ENCODE measurements at regions not wholly inside any gene's neighbourhood (a gene's known extent, or its start where the extent isn't known, plus 50 kb on each side); places are given as distances from the start of the nearest gene placed in this dataset.
"Not testable (repeated sequence)": the region's sequence is repeated elsewhere in the genome, so short reads cannot be mapped to it uniquely, and the experiment has no call there.

- Mint-ChIP-seq H3K4me3 (no peak overlapping the region), H3K4me1 (no peaks in the 10 kb centered on the region), H3K27ac (no peak overlapping the region), H3K9me3 (peaks cover 9% of the 10 kb centered on the region), H3K36me3 (peaks cover 6% of the 10 kb centered on the region)
- DNase-seq (ENCODE audit: low spot score in 2 of 2) (no peak), ATAC-seq (no peak)
Measured at GRCh38 chr11:121983901-121984300, 132.1 kb downstream of the BLID start.

GRCh38 chr11:121977914-121978313 lies 138.1 kb downstream of the BLID start:
- not testable (repeated sequence) for DNase-seq (ENCODE audit: low spot score in 2 of 2); ATAC-seq; H3K4me1 Mint-ChIP-seq; H3K9me3 Mint-ChIP-seq; H3K4me3 Mint-ChIP-seq; H3K36me3 Mint-ChIP-seq; H3K27ac Mint-ChIP-seq

- Mint-ChIP-seq H3K36me3 (no peaks in the 10 kb centered on the region), H3K4me3 (no peak overlapping the region), H3K4me1 (no peaks in the 10 kb centered on the region), H3K27ac (no peak overlapping the region), H3K9me3 (peaks cover 2% of the 10 kb centered on the region)
- no peak for DNase-seq (ENCODE audit: low spot score in 2 of 2)
- ATAC-seq = no peak
Measured at GRCh38 chr11:121968638-121969037, 147.4 kb downstream of the BLID start.

GRCh38 chr11:121967131-121967704 lies 148.8 kb downstream of the BLID start:
- ATAC-seq (no peak), DNase-seq (ENCODE audit: low spot score in 2 of 2) (no peak)
- Mint-ChIP-seq H3K9me3 (no peaks in the 10 kb centered on the region), H3K36me3 (no peaks in the 10 kb centered on the region), H3K4me1 (no peaks in the 10 kb centered on the region), H3K27ac (no peak overlapping the region), H3K4me3 (no peak overlapping the region)

GRCh38 chr11:121965330-121965729 lies 150.7 kb downstream of the BLID start:
- ATAC-seq (no peak), DNase-seq (ENCODE audit: low spot score in 2 of 2) (no peak)
- Mint-ChIP-seq H3K4me3 (no peak overlapping the region), H3K4me1 (no peaks in the 10 kb centered on the region), H3K9me3 (no peaks in the 10 kb centered on the region), H3K36me3 (no peaks in the 10 kb centered on the region), H3K27ac (no peak overlapping the region)

GRCh38 chr11:121964591-121964990 lies 151.4 kb downstream of the BLID start:
- Mint-ChIP-seq H3K4me1 (no peaks in the 10 kb centered on the region), H3K4me3 (no peak overlapping the region), H3K27ac (no peak overlapping the region), H3K36me3 (no peaks in the 10 kb centered on the region), H3K9me3 (no peaks in the 10 kb centered on the region)
- ATAC-seq (no peak), DNase-seq (ENCODE audit: low spot score in 2 of 2) (no peak)

GRCh38 chr11:121963846-121964245 lies 152.2 kb downstream of the BLID start:
- H3K4me1 Mint-ChIP-seq = not testable (repeated sequence)

GRCh38 chr11:121961321-121961801 lies 154.7 kb downstream of the BLID start:
- no peak overlapping the region for H3K4me3 Mint-ChIP-seq
- H3K27ac Mint-ChIP-seq = no peak overlapping the region
- H3K9me3 Mint-ChIP-seq = no peaks in the 10 kb centered on the region
- H3K36me3 Mint-ChIP-seq = no peaks in the 10 kb centered on the region
- DNase-seq (ENCODE audit: low spot score in 2 of 2) (no peak), ATAC-seq (no peak)
- H3K4me1 Mint-ChIP-seq = no peaks in the 10 kb centered on the region

More at GRCh38 chr11:121963846-121964245, 152.2 kb downstream of the BLID start:
- not testable (repeated sequence) for DNase-seq (ENCODE audit: low spot score in 2 of 2); H3K27ac Mint-ChIP-seq; ATAC-seq; H3K4me3 Mint-ChIP-seq; H3K36me3 Mint-ChIP-seq; H3K9me3 Mint-ChIP-seq

GRCh38 chr11:121958971-121959325 lies 157.1 kb downstream of the BLID start:
- no peak overlapping the region for H3K27ac Mint-ChIP-seq
- no peaks in the 10 kb centered on the region for H3K9me3 Mint-ChIP-seq
- no peak overlapping the region for H3K4me3 Mint-ChIP-seq
- ATAC-seq = no peak
- no peaks in the 10 kb centered on the region for H3K36me3 Mint-ChIP-seq
- H3K4me1 Mint-ChIP-seq = no peaks in the 10 kb centered on the region
- DNase-seq (ENCODE audit: low spot score in 2 of 2) = no peak

GRCh38 chr11:121958323-121958970 lies 157.6 kb downstream of the BLID start:
- no peaks in the 10 kb centered on the region for H3K36me3 Mint-ChIP-seq
- no peaks in the 10 kb centered on the region for H3K4me1 Mint-ChIP-seq
- no peak overlapping the region for H3K4me3 Mint-ChIP-seq
- H3K9me3 Mint-ChIP-seq = no peaks in the 10 kb centered on the region
- no peak overlapping the region for H3K27ac Mint-ChIP-seq
- DNase-seq (ENCODE audit: low spot score in 2 of 2) (no peak), ATAC-seq (no peak)

GRCh38 chr11:121953122-121953521 lies 162.9 kb downstream of the BLID start:
- ATAC-seq = no peak
- no peak overlapping the region for H3K4me3 Mint-ChIP-seq
- no peaks in the 10 kb centered on the region for H3K4me1 Mint-ChIP-seq
- H3K27ac Mint-ChIP-seq = no peak overlapping the region
- H3K9me3 Mint-ChIP-seq = peaks cover 3% of the 10 kb centered on the region
- H3K36me3 Mint-ChIP-seq = no peaks in the 10 kb centered on the region
- no peak for DNase-seq (ENCODE audit: low spot score in 2 of 2)

GRCh38 chr11:121950160-121950559 lies 165.9 kb downstream of the BLID start:
- no peak overlapping the region for H3K4me3 Mint-ChIP-seq
- H3K9me3 Mint-ChIP-seq = peaks cover 3% of the 10 kb centered on the region
- no peaks in the 10 kb centered on the region for H3K36me3 Mint-ChIP-seq
- ATAC-seq (no peak), DNase-seq (ENCODE audit: low spot score in 2 of 2) (no peak)
- no peak overlapping the region for H3K27ac Mint-ChIP-seq
- no peaks in the 10 kb centered on the region for H3K4me1 Mint-ChIP-seq

- no peaks in the 10 kb centered on the region for H3K9me3 Mint-ChIP-seq
- H3K4me3 Mint-ChIP-seq = no peak overlapping the region
- H3K4me1 Mint-ChIP-seq = no peaks in the 10 kb centered on the region
- no peak overlapping the region for H3K27ac Mint-ChIP-seq
- ATAC-seq (no peak), DNase-seq (ENCODE audit: low spot score in 2 of 2) (no peak)
- H3K36me3 Mint-ChIP-seq = no peaks in the 10 kb centered on the region
Measured at GRCh38 chr11:121946514-121946913, 169.5 kb downstream of the BLID start.

- Mint-ChIP-seq H3K27ac (no peak overlapping the region), H3K4me3 (no peak overlapping the region), H3K36me3 (no peaks in the 10 kb centered on the region), H3K4me1 (no peaks in the 10 kb centered on the region), H3K9me3 (no peaks in the 10 kb centered on the region)
- DNase-seq (ENCODE audit: low spot score in 2 of 2) (no peak), ATAC-seq (no peak)
Measured at GRCh38 chr11:121944556-121945230, 171.3 kb downstream of the BLID start.

GRCh38 chr11:121938076-121938475 lies 177.9 kb downstream of the BLID start:
- Mint-ChIP-seq H3K4me3 (no peak overlapping the region), H3K27ac (no peak overlapping the region), H3K36me3 (no peaks in the 10 kb centered on the region), H3K9me3 (peaks cover 4% of the 10 kb centered on the region), H3K4me1 (no peaks in the 10 kb centered on the region)
- DNase-seq (ENCODE audit: low spot score in 2 of 2) = no peak
- ATAC-seq = no peak
